Right atrium auricular region (tissue), 2 donors: ENCODE measurements at regions not wholly inside any gene's neighbourhood (a gene's known extent, or its start where the extent isn't known, plus 50 kb on each side); places are given as distances from the start of the nearest gene placed in this dataset.

Experiments
- DNase-seq: peaks from one replicate; pipeline ENCODE4 v3.0.0-alpha.2; 2019; ENCODE audit warnings: low spot score
- H3K27ac ChIP-seq, 2 donors: fragments of 200-600 bp; sonication (generic); 1 replicate in 1 of 2; 2 replicates in 1 of 2; pipeline ENCODE4 v1.5.1; 2016 to 2019
- H3K27me3 ChIP-seq, 2 donors: fragments of 200-600 bp; sonication (generic); one replicate each; pipeline versions ENCODE4 v1.5.1 to v1.6.0; 2017 to 2019
- H3K36me3 ChIP-seq: fragments of 200-600 bp; sonication (generic); one replicate; pipeline ENCODE4 v1.5.1; 2016
- H3K4me1 ChIP-seq, 2 donors: fragments of 200-600 bp; sonication (generic); one replicate each; pipeline versions ENCODE4 v1.5.1 to v1.6.0; 2017 to 2019
- H3K4me3 ChIP-seq, 2 donors: fragments of 200-600 bp; sonication (generic); 1 replicate in 1 of 2; 2 replicates in 1 of 2; pipeline ENCODE4 v1.5.1; 2017 to 2019; ENCODE audit warnings: mild to moderate bottlenecking in 1 of 2, moderate library complexity in 1 of 2
- H3K9me3 ChIP-seq, 2 donors: fragments of 200-600 bp; sonication (generic); one replicate each; pipeline ENCODE4 v1.5.1; 2019
- CTCF ChIP-seq, 2 donors: fragments of 200-600 bp; sonication (generic); IDR thresholded peaks; one replicate each; pipeline ENCODE4 v1.5.1; 2019; ENCODE audit warnings: antibody characterized with exemption in 2 of 2

DNA sequence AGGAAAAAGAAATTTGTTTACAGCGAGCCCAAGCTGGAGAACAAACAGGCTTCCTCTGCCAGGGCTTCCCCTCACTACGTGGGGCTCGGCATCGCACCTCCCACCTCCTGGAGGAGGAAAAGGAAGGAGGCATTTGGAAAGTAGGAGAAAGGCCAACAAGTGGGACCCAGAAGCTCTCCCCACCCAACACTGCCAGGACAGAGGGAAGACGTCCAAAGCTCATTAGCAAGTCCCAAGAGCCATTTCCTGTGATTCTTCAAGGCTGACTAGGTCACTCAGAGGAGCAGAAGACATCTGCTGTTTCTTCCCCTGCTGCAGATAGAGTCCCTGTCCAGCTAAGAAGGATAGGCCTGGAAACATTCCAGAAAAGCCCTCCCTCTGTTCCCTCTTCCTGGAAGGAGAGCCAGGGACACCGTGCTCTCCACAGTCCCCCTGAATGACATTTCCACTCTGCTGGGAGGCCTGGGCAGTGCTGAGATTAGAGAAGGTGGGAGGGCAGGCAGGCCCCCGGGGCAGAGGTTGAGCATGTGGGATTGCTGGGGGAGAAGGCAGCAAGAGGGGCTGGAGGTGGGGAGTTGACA is 57.0 kb upstream of the NEURL1B start:
- TF ChIP-seq CTCF (IDR thresholded peaks at IDR 0.05) = no peak
- Histone ChIP-seq H3K27ac (peak overlapping the region; percentile 73 to 83), H3K36me3 (no peaks in the 10 kb centered on the region), H3K4me1 (peaks cover 0 to 55% of the 10 kb centered on the region in 2 donors), H3K9me3 (no peaks in the 10 kb centered on the region), H3K4me3 (no peak overlapping the region), H3K27me3 (no peaks in the 10 kb centered on the region)
- DNase-seq = peak; percentile 78

- H3K27ac ChIP-seq = peak overlapping the region; percentile 73 to 83
- H3K4me3 ChIP-seq = no peak overlapping the region
- H3K4me1 ChIP-seq = peaks cover 0 to 55% of the 10 kb centered on the region in 2 donors
- no peaks in the 10 kb centered on the region for H3K27me3 ChIP-seq
- H3K36me3 ChIP-seq = no peaks in the 10 kb centered on the region
- DNase-seq = no peak
- TF ChIP-seq CTCF (IDR thresholded peaks at IDR 0.05) = no peak
- no peaks in the 10 kb centered on the region for H3K9me3 ChIP-seq
Observed at GRCh38 chr5:172582940-172583339, 58.1 kb upstream of the NEURL1B start.

GRCh38 chr5:172581315-172581714 is 59.7 kb upstream of the NEURL1B start:
- no peaks in the 10 kb centered on the region for H3K36me3 ChIP-seq
- peaks cover 0 to 43% of the 10 kb centered on the region in 2 donors for H3K4me1 ChIP-seq
- DNase-seq = no peak
- TF ChIP-seq CTCF (IDR thresholded peaks at IDR 0.05) = no peak
- no peaks in the 10 kb centered on the region for H3K9me3 ChIP-seq
- H3K27ac ChIP-seq = no peak overlapping the region
- H3K27me3 ChIP-seq = no peaks in the 10 kb centered on the region
- no peak overlapping the region for H3K4me3 ChIP-seq

DNA sequence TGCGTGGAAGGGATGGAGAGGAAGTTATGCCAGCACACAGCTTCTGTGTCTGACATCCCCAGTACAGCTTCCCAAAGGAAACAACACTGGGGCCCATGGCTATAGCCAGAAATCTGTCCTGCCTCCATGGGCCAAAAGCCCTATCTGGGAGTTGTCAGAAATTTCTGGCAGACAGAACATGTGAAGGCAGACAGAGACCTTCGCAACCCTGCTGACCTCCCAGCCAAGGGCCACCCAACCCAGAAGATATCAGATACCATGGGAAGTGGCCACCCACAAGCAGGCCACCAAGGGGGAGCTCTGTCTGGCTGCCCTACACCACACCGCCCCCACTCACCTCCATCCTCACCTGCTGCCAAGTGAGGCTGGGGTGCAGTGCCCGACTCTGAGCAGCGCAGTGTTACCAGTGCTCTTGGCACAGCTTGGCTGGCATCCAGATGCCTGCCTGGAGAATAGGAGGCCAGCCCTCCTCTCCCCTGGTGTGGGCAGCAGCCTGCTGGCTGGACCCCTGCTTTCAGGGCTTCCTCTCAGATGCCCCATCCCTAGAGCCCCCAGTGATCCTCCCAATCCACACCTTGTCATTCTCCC is 61.6 kb upstream of the NEURL1B start:
- no peak for DNase-seq
- Histone ChIP-seq H3K4me1 (peaks cover 0 to 42% of the 10 kb centered on the region in 2 donors), H3K27ac (no peak overlapping the region), H3K9me3 (no peaks in the 10 kb centered on the region), H3K27me3 (no peaks in the 10 kb centered on the region), H3K4me3 (no peak overlapping the region), H3K36me3 (no peaks in the 10 kb centered on the region)
- no peak for TF ChIP-seq CTCF (IDR thresholded peaks at IDR 0.05)

DNA sequence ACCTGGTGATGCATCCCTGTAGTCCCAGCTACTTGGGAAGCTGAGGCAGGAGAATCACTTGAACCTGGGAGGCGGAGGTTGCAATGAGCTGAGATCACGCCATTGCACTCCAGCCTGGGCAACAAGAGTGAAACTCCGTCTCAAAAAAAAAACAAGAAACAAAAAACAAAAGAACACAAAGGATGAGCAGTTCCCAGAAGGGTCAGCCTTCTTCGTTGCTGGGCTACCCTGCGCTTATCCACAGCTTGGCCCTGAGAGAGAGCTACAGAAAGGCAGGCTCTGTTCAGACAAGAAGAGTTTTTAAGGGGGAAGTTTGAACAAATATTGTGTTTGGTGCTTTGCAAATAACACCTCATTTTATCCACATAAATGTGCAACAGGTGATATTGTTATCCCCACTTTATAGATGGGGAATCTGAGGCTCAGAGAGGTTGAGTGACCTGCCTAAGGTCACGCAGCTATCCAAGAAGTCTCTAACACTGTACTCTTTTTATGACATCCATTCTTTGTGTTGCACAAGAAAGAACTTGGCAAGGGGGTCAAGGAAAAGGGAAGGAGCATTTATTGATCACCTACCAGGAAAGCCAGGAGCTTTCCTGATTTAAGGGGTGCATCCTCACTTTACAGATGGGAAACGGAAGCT is 63.7 kb upstream of the NEURL1B start:
- no peak for TF ChIP-seq CTCF (IDR thresholded peaks at IDR 0.05)
- Histone ChIP-seq H3K36me3 (no peaks in the 10 kb centered on the region), H3K27ac (no peak overlapping the region), H3K27me3 (no peaks in the 10 kb centered on the region), H3K9me3 (no peaks in the 10 kb centered on the region), H3K4me3 (no peak overlapping the region), H3K4me1 (peaks cover 0 to 22% of the 10 kb centered on the region in 2 donors)
- DNase-seq = no peak
